B cell (primary cell): ENCODE measurements at regions not wholly inside any gene's neighbourhood (a gene's known extent, or its start where the extent isn't known, plus 50 kb on each side); places are given as distances from the start of the nearest gene placed in this dataset.

Experiments used
- ATAC-seq: fragments of 200-7000 bp; cut with Tn5 transposase; one replicate; pipeline ENCODE4 v1.10.0; 2021; ENCODE audit warnings: low read depth, mild to moderate bottlenecking, moderate number of reproducible peaks, moderate library complexity
- CTCF ChIA-PET: fragments of 350-600 bp; sonication (Branson Sonifier 250); formaldehyde crosslinking; loops from one replicate; lab custom pipeline; 2021; ENCODE audit warnings: antibody characterized with exemption, inconsistent platforms; lab: Charles Lee
- POLR2A ChIA-PET: fragments of 350-600 bp; sonication (Branson Sonifier 250); formaldehyde crosslinking; loops from one replicate; lab custom pipeline; 2021; ENCODE audit warnings: antibody characterized with exemption; lab: Charles Lee
- DNase-seq: peaks from one replicate; pipeline ENCODE4 v3.0.0; 2013
- H2AFZ ChIP-seq: 2 replicates; pipeline ENCODE4 v1.6.1; 2012; ENCODE audit warnings: mild to moderate bottlenecking, low read depth, low read length; ENCODE audit not compliant: insufficient read depth, poor library complexity, severe bottlenecking
- H3K27ac ChIP-seq, 2 donors: 1 replicate in 1 of 2; 2 replicates in 1 of 2; pipeline ENCODE4 v1.5.1; 2012 to 2013; ENCODE audit warnings: low read length in 2 of 2, mild to moderate bottlenecking in 2 of 2, moderate library complexity in 1 of 2
- H3K27me3 ChIP-seq, 4 experiments: fragments of 200-600 bp in 1 of 4; sonication (generic) in 1 of 4; replicated peaks in 1 of 4; 1 replicate in 2 of 4; 2 replicates in 2 of 4; pipeline versions ENCODE4 v1.6.1 to v1.7.0; 2013 to 2016; ENCODE audit warnings: low read length in 3 of 4, mild to moderate bottlenecking in 2 of 4, mixed read lengths in 1 of 4, moderate library complexity in 1 of 4; ENCODE audit not compliant: insufficient read depth in 4 of 4, control insufficient read depth in 3 of 4; ENCODE audit errors: control extremely low read depth in 1 of 4
- H3K36me3 ChIP-seq, 2 experiments: replicated peaks in 1 of 2; 1 replicate in 1 of 2; 2 replicates in 1 of 2; pipeline versions ENCODE4 v1.6.1 to v1.7.1; 2013; ENCODE audit warnings: low read length in 1 of 2; ENCODE audit not compliant: insufficient read depth in 2 of 2, control insufficient read depth in 1 of 2; ENCODE audit errors: control extremely low read depth in 1 of 2, extremely low read depth in 1 of 2
- H3K4me1 ChIP-seq, 2 donors: fragments of 200-600 bp in 1 of 2; sonication (generic) in 1 of 2; 1 replicate in 1 of 2; 2 replicates in 1 of 2; pipeline versions ENCODE4 v1.5.1 to v1.6.1; 2013 to 2017; ENCODE audit warnings: low read length in 2 of 2; ENCODE audit not compliant: control insufficient read depth in 2 of 2, insufficient read depth in 2 of 2
- H3K4me2 ChIP-seq: replicated peaks from 2 replicates; pipeline ENCODE3; 2012; ENCODE audit warnings: mild to moderate bottlenecking, low read depth, low read length; ENCODE audit not compliant: poor library complexity, severe bottlenecking
- H3K4me3 ChIP-seq, 5 experiments: fragments of 200-600 bp in 1 of 5; sonication (generic) in 1 of 5; 1 replicate in 3 of 5; 2 replicates in 2 of 5; pipeline versions ENCODE4 v1.5.1 to v1.7.0; 2011 to 2016; ENCODE audit warnings: low read length in 4 of 5, mild to moderate bottlenecking in 4 of 5, low read depth in 2 of 5, control low read depth in 1 of 5, moderate library complexity in 1 of 5; ENCODE audit not compliant: insufficient read depth in 1 of 5; ENCODE audit errors: control extremely low read depth in 1 of 5, extremely low read depth in 1 of 5
- H3K79me2 ChIP-seq: fragments of 200-600 bp; sonication (generic); one replicate; pipeline ENCODE4 v1.6.0; 2016; ENCODE audit warnings: low read length; ENCODE audit not compliant: control insufficient read depth, insufficient read depth
- H3K9ac ChIP-seq: fragments of 200-600 bp; sonication (generic); 2 replicates; pipeline ENCODE4 v1.6.1; 2017; ENCODE audit warnings: mild to moderate bottlenecking, low read length, moderate library complexity
- H3K9me3 ChIP-seq, 3 donors: one replicate each; pipeline versions ENCODE4 v1.6.1 to v1.7.1; 2013; ENCODE audit warnings: low read length in 2 of 3; ENCODE audit not compliant: control insufficient read depth in 2 of 3, insufficient read depth in 1 of 3; ENCODE audit errors: control extremely low read depth in 1 of 3
- H4K20me1 ChIP-seq: 2 replicates; pipeline ENCODE4 v1.6.0; 2012; ENCODE audit warnings: mild to moderate bottlenecking, low read length; ENCODE audit not compliant: insufficient read depth, control insufficient read depth, poor library complexity, severe bottlenecking
- H3K27ac Mint-ChIP-seq: one replicate; pipeline ENCODE4 v1.8.0; 2021; ENCODE audit warnings: mixed read lengths
- H3K27me3 Mint-ChIP-seq: one replicate; pipeline ENCODE4 v1.8.0; 2021; ENCODE audit warnings: mixed read lengths
- H3K4me1 Mint-ChIP-seq: one replicate; pipeline ENCODE4 v1.8.0; 2021; ENCODE audit warnings: mixed read lengths
- H3K4me3 Mint-ChIP-seq: one replicate; pipeline ENCODE4 v1.8.0; 2021; ENCODE audit warnings: mixed read lengths
- H3K9me3 Mint-ChIP-seq: one replicate; pipeline ENCODE4 v1.8.0; 2022; ENCODE audit warnings: mixed read lengths; ENCODE audit not compliant: insufficient read depth
- CTCF ChIP-seq: fragments of 200-600 bp; IDR thresholded peaks from one replicate; pipeline ENCODE4 v1.8.0; 2022; ENCODE audit warnings: antibody characterized with exemption, mild to moderate bottlenecking
- EZH2 ChIP-seq: IDR thresholded peaks from 2 replicates; pipeline ENCODE4 v1.6.1; 2012; ENCODE audit warnings: borderline replicate concordance, low read depth, mild to moderate bottlenecking, moderate library complexity, low read length; ENCODE audit not compliant: insufficient read depth, poor library complexity, severe bottlenecking
- WGBS: methylation state at CpG from one replicate; pipeline ENCODE4 v1.1.5; 2013; ENCODE audit warnings: missing lambda C conversion rate; ENCODE audit not compliant: insufficient coverage; 5-methylcytosine and 5-hydroxymethylcytosine counted together
- intact Hi-C: fragments of 100-400 bp; cut with micrococcal nuclease; formaldehyde crosslinking; loops from one replicate; pipeline ENCODE4 v1.10.0; 2022

GRCh38 chr10:32132357-32132946, 76.2 kb upstream of the KIF5B start:
- no peaks in the 10 kb centered on the region for H3K27me3 ChIP-seq
- H2AFZ ChIP-seq: no peak overlapping the region
- ATAC-seq (no peak), DNase-seq (no peak)
- H3K36me3 ChIP-seq: no peaks in the 10 kb centered on the region
- H3K9me3 ChIP-seq: peaks cover 0 to 3% (median 0%) of the 10 kb centered on the region in 3 donors
- no peaks in the 10 kb centered on the region for H3K79me2 ChIP-seq
- no peaks in the 10 kb centered on the region for H4K20me1 ChIP-seq
- H3K27ac ChIP-seq: no peak overlapping the region
- POLR2A ChIA-PET: no interaction called here
- no peak overlapping the region for H3K4me2 ChIP-seq
- H3K4me1 Mint-ChIP-seq: no peaks in the 10 kb centered on the region
- no peak overlapping the region for H3K4me3 ChIP-seq
- no peaks in the 10 kb centered on the region for H3K4me1 ChIP-seq
- TF ChIP-seq EZH2 (no peak), CTCF (no peak)
- H3K27me3 Mint-ChIP-seq: peaks cover 4% of the 10 kb centered on the region
- intact Hi-C loops: no loop called here
- H3K9me3 Mint-ChIP-seq: no peaks in the 10 kb centered on the region
- no peak overlapping the region for H3K9ac ChIP-seq
- no peak overlapping the region for H3K4me3 Mint-ChIP-seq
- WGBS: 90% methylated on average over 5 of the region's 7 CpGs
- CTCF ChIA-PET: no interaction called here
- H3K27ac Mint-ChIP-seq: no peak overlapping the region

- no peaks in the 10 kb centered on the region for H3K36me3 ChIP-seq
- H2AFZ ChIP-seq: peak overlapping the region; percentile 3
- H3K4me1 Mint-ChIP-seq: no peaks in the 10 kb centered on the region
- CTCF ChIA-PET: no interaction called here
- peaks cover 0 to 3% (median 0%) of the 10 kb centered on the region in 3 donors for H3K9me3 ChIP-seq
- H4K20me1 ChIP-seq: no peaks in the 10 kb centered on the region
- no peak for TF ChIP-seq CTCF
- no peak for TF ChIP-seq EZH2
- H3K27ac ChIP-seq: no peak overlapping the region
- no peak overlapping the region for H3K4me2 ChIP-seq
- ATAC-seq (no peak), DNase-seq (no peak)
- no peak overlapping the region for H3K27ac Mint-ChIP-seq
- no peaks in the 10 kb centered on the region for H3K9me3 Mint-ChIP-seq
- no peaks in the 10 kb centered on the region for H3K79me2 ChIP-seq
- H3K4me1 ChIP-seq: no peaks in the 10 kb centered on the region
- POLR2A ChIA-PET: no interaction called here
- no peaks in the 10 kb centered on the region for H3K27me3 ChIP-seq
- no peak overlapping the region for H3K4me3 ChIP-seq
- H3K9ac ChIP-seq: no peak overlapping the region
- intact Hi-C loops: no loop called here
- WGBS: 0% methylated on average over 1 of the region's 3 CpGs
- peaks cover 9% of the 10 kb centered on the region for H3K27me3 Mint-ChIP-seq
- H3K4me3 Mint-ChIP-seq: no peak overlapping the region
These were observed 75.2 kb upstream of the KIF5B start for GRCh38 chr10:32131388-32131787.
